NB4 (cell line): ENCODE measurements at regions not wholly inside any gene's neighbourhood (a gene's known extent, or its start where the extent isn't known, plus 50 kb on each side); places are given as distances from the start of the nearest gene placed in this dataset.

Source experiments
- CTCF ChIP-seq: IDR thresholded peaks from one replicate; pipeline ENCODE4 v1.5.1; 2012; ENCODE audit warnings: low read depth, low read length
- MYC ChIP-seq: IDR thresholded peaks from 2 replicates; pipeline ENCODE4 v1.6.1; 2011; ENCODE audit warnings: low read depth, low read length
- POLR2A ChIP-seq: IDR thresholded peaks from 2 replicates; pipeline ENCODE4 v1.6.1; 2011; ENCODE audit warnings: mild to moderate bottlenecking; ENCODE audit not compliant: insufficient read length; ENCODE audit errors: extremely low read depth
- TF ChIP-seq, protein P1 (sequence below): IDR thresholded peaks from 2 replicates; pipeline ENCODE4 v1.6.1; 2011; ENCODE audit warnings: low read depth, low read length

- TF ChIP-seq POLR2A (no peak), CTCF (no peak), MYC (no peak)
- TF ChIP-seq, protein P1, sequence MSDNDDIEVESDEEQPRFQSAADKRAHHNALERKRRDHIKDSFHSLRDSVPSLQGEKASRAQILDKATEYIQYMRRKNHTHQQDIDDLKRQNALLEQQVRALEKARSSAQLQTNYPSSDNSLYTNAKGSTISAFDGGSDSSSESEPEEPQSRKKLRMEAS, result no peak
Measured at GRCh38 chr10:16242446-16242845, 194.4 kb upstream of the PTER start.
